Activated effector memory CD4-positive, alpha-beta T cell treated with Interleukin-2 at 50 U/mL for 16 hours (primary cell): ENCODE measurements at regions not wholly inside any gene's neighbourhood (a gene's known extent, or its start where the extent isn't known, plus 50 kb on each side); places are given as distances from the start of the nearest gene placed in this dataset.

Source experiments
- DNase-seq: peaks from one replicate; pipeline ENCODE4 v3.0.0-alpha.2; 2020

DNA sequence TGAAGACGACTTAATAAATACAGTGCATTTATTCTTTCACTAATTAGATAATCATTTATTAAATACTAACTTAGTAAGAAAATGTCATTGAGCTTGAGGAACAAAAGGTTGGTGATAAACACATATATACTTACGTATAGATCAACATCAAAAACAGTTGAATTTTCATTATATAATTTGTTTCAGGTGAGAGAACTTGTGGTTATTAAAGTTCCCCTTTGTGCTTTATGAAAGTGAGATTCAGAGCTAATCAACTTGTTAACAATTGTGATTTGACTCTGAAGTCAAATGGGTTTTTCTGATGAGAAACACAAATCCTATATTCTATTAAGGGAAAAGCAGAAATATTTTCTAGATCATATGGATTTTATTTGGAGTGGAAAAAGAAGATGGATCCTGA lies 524.0 kb downstream of the SOX11 start:
- DNase-seq: no peak

DNA sequence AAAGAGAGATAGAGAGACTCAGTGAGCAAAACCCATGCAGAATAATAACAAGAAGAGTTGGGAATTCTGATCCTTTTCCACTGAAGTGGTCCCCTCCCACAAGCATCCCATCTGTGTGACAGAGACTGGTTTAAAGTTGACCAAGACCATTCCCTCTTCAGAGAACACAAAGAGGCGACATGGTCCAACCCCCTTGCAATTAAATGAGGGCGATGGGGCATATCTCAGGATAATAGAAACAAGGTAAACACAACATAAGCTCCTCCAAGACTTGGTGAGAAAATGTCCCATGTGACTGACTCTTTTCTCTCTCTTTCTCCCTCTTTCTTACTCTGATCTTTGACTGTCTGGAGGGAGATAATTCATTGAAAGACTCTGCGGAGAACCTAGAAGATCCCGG lies 526.7 kb downstream of the SOX11 start:
- no peak for DNase-seq

DNA sequence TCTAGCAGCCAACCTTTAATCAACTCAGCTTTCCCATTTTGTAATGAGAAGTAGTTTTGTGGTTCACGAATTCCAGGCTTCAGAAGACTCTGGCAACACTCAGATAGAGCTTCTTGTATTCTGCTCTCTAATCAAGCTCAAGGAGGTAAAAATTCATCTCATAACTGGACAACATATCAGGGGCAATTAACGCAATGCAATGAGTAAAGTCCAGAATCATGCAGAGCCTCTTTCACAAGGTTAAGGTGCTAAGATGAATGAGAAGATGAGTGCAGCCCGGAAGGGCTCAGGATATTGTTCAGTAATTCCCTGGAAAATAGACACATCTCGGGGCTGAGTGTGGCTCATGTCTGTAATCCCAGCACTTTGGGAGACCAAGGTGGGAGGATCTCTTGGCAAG lies 527.7 kb downstream of the SOX11 start:
- DNase-seq: no peak

DNA sequence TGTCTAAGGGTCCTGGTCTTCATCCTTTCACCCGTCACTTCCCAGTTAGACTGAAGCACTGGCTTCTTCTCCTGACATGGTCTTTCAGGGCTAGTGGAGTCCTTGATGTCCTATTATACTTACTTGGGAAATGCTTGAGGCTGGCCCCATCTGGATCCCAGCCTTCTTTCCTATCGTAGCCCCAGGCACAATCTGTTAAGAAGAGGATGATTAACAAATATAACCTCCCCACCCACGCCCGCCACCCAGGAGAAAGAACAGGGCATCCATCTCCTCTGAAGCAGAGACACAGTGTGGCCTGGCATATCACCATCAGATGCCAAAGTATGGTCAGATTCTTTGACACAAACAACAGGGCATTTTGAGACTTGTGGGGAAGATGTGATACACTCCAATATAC lies 530.1 kb downstream of the SOX11 start:
- DNase-seq: no peak

DNA sequence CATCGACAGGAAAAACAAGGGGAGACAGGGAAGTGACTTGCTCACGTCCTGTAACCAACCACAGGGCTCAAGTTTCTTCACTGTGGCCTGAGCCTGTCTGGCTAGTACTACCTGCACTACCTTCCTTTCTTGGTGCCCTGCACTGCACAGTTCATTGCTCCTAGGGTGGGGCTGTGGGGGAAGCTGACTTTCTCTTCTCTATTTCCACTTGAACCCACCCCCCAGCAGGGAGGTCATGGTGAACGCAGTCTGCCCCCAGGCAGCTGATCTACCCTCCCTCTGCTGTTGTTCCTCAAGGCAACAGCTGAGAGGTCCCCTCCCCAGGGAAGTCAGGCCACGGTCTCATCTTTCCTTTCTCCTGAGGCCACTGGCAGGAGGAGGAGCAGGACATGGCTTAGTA lies 532.1 kb downstream of the SOX11 start:
- DNase-seq: no peak

DNA sequence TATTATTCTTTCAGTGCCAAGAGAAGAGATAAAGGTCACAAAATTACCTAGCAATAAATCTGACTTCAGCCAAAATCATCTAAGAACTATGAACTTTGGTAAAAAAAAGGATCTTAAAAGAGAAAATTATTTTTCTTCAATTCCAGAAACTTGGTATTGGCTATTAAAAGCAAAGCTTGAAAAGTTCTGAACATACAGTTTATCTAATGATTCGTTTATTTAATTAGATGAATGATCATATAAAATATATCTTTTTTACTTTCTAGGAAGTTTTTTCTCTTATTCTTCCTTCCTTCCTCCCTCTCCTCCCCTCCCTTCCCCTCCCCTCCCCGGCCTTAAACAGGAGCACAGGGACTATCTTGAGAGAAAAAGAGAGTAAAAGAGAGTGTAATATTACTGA lies 536.1 kb downstream of the SOX11 start:
- DNase-seq: no peak

DNA sequence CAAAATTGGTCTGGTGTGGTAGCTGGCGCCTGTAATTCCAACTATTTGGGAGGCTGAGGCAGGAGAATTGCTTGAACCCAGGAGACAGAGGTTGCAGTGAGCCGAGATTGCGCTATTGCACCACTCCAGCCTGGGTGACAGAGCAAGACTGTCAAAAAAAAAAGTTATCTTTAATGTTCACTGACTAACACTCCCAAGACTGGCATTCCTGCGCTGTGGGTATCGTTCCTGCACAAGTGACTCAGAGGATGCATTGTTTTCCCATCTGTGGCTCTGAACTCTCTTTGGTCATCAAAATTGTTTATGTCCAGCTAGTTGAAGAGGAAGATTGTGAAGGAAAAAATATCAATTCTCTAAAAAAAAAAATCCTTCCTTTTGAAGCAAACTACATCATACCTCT lies 539.0 kb downstream of the SOX11 start:
- DNase-seq: no peak

DNA sequence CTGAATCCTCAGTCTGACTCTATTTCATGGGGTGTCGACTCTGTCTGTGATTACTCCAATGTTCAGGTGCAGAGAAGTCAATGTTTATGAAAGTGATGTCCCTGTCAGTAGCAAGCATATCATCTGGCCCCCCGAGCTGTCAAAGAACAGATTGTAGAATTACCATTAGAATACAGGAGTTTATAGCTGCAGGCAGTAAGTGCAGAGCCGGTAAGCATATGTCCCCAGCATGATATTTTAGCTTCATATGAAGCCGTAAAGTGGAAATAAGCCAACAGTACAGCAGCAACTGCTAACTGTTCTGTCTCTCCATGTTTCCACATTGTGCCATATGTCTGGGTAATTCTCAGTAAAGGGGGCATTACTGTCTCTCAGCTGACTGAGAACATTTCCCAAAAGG lies 541.8 kb downstream of the SOX11 start:
- no peak for DNase-seq

DNA sequence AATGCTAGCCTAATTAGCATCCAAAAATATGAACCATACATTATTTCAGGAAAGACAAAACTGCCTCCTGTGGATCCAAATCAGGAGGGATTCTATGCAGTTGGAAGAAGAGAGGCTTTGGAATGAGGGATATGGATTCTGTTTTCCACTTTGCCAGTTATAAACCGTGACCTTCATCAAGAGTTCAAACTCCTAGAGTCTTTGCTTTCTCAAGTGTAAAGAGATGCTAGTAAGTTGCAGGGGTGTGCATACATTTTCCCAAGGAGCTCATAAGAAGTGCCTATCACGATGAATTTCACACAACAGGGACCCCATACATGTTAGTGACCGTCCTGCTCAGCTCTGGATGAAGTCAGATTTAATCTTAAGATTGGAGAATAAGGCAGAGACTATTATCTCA lies 542.5 kb downstream of the SOX11 start:
- DNase-seq: no peak

DNA sequence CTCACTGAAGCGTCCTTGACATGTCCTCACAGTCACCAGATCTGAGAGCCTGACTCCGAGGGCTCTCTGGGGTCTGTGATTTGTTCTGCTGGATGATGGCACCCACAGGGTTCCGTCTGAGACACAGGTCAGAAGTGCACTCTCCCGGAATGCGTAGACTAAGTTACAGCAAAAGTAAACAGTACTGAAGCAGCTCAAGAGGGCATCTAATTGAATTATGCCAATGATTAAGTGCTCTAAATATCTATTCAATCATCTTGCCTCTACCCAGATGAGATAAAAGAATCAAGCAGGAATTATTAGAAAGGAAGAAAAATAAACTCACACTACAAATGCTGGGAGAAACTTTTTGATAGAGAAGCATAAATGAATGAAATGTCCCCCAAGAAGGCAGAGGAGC lies 544.1 kb downstream of the SOX11 start:
- no peak for DNase-seq

DNA sequence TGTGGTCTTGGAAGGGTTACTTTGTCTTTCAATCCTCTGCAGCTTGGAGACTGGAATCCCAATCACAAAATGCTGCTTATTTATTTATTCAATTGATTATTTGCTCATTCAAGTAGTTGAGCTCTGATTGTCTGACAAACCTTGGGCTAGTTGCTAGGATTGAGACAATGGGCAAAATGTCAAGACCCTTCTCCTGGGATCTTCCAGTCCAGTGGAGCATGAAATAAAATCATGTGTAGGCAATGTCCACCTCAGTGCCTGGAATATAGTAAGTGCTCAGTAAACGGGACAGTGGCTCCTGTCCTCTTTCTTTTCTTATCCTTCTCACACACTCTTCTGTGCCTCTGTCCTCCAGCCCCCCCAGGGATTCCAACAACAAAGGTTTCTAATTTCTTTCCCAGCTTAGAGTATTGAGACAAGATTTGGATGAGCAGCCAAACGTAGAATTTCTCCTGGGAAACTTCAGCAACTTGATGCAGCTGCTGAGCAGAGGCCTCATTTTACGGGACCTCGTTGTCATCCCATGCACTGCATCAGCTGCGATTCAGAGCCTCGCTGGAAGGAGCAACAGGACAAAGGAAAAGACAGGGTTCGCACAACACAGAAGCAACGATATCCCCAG lies 545.0 kb downstream of the SOX11 start:
- no peak for DNase-seq

DNA sequence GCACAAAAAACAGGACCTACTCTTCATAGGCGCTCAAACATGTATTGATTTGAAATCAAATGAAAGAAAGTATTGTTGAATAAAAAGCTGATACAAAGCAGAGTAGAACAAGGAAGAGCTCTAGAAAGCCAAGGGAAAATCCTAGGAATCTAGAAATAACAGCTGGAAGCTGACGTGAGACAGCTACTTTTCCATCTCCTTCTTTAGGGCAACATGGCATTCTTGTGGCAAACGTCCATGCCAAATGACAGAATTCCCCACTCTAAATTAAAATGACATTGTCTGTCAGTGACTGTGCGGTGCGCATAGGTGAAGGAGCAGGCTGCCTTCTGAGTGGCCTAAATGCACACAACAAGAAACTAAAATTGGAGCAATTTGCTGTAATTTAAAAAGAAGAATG lies 557.4 kb downstream of the SOX11 start:
- DNase-seq: no peak

DNA sequence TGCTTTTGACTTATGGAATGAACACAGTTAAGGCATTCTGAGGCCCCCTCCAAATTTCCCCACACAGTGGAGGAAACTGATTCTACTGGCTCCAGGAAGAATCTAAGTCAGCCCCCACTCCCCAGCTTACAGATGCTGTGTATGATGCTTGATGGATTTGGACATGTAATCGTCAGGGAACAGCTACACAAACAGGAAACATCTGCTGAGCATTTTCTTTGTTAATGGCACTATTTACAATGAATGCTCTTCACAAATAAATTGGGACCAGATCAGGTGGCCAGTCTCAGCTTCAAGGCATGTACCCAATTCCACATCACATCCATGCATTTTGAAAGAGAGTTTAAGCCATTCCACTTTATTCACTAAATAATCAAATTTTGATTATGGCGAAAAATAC lies 562.3 kb downstream of the SOX11 start:
- no peak for DNase-seq

DNA sequence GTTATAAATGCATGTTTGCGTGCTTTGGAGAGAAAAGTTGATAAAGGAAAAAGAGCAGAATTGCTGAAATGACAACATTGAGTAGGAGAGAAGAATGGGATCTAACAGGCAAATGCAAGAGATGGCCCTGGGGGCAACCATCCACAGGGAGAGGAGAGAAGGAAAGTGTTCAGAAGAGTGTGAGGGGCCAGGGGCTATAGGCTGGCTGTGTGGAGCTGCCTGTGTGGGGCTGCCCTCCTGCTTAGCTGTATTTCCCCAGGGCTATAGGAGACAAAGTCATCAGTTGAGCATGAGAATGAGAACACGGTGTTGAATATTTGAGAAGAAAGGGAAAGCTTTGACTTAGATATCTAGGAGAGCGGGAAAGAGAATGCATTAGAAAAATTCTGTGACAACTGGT lies 572.0 kb downstream of the SOX11 start:
- no peak for DNase-seq

DNA sequence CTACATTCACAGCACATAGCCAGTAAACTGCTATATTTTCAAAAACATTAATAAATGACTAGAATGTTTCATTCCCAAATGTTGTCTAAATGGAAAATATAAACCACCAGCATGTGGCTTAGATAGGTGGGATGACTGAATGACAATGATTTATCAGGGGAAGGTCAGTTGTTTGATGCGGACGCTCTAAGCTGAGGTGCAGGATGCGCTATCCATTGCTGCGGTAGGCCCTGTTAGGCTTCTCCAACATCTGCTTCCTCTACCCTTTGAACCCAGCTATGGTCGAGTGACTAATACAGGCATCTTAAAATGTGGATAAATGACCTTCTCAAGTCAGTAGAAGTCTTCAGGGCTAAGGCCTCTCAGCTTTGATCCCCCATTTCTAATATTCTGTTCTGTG lies 584.2 kb downstream of the CMPK2 start:
- no peak for DNase-seq

DNA sequence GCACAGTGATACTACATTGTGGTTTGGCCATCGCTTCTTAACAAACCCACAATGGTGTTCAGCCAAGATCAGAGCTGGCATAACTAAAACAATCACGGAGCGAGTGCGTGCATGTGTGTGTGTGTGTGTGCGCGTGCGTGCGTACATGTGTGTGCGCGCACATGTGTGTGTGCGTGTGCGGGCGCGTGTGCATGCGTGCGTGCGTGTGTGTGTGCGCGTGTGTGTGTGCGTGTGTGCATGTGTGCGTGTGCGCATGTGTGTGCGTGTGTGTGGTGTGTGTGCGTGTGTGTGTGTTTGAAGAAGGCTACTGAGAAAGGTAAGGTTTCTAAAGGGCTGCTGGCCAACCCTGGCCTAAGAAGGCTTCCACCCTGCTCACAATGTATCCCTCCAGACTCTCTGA lies 582.4 kb downstream of the CMPK2 start:
- DNase-seq: no peak

DNA sequence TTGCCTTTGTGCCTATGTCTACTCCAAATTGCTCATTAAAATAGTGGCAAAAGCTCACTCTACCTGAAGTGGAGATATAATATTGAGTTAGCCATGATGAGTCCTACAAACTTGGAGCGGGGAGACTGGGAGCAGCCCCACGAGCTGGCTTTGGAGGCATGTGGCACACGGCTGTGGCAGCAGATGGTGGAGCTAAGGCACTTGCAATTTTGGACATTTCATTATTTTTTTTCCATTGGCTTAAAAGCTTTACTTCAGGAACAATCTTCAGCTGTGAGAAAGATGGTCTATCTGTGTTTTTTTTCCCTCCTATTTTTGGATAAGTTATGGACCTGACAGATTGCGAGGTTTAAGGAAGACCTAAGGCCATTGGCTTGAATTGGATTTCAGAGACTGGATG lies 578.3 kb downstream of the CMPK2 start:
- no peak for DNase-seq

DNA sequence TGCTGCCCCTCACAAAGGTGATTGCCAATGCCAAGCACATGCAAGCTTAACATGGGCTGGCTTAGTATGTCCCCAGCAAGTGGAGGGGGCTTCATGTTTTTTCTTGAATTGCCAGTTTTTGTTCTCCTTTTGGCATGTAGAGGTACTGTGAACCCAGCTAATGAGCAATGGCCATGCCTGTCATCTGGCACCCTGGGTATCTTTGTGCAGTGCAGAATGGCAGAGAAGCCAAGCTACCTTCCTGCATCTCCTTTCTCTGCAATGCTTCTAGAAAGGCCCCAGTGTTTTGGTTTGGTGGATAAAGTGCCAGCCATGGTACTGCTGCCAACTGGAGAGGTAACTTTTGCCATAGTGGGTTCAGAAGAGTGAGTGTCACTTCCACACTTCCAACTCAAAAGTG lies 576.9 kb downstream of the CMPK2 start:
- DNase-seq: no peak

DNA sequence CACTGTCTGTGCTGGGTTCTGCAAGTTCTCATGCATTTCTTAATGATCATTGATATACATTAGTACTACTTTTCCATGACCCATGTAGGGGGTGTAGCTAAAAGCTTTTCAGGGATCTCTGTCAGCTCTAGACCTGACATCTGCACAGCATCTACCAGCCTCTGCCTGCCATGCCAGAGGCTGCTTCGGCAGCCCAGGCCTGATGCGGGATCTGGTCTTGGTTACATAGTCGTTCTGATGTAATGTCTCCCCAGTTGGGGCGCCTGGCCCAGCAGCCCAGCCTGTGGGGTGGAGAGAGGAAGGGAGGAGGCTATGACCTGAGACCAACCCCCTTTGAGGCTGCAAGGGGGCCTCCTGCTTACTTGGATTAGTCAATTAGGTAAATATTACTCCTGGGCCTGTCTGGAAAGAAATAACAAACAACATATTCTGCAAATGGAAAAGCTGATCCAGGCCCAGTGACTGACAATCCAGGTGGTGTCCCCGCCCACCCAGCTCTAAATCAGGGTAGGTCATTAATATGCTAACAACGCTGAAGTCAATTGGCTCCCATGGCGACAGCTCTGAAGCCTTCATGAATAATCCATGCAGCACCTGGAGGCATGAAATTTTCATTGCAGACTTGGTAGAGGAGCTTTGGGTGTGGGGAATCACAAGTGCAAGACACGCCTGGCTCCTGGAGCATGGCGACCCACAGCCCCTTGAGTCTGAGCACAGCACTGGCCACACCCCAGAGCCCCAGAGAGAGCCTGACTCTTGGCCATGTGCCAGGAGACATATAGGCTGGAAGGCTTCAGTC lies 575.3 kb downstream of the CMPK2 start:
- no peak for DNase-seq

DNA sequence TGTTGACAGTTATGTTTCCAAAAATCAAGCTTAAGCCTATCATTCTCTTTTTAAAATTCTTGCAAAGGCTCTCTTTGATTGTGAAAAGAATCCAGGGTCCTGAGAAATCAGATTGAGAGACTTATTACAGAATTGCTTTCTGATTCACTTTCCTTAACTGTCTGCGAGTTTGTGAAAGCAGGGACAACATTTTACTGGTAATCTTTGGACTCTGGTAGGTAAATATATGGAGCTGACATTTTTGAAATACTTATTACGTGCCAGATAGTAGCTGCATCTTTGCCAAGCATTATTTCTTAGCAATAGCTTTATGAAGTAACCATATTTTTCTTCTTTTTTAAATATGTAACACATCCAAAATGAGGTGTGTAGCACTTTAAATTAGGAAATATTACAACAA lies 570.9 kb downstream of the CMPK2 start:
- DNase-seq: no peak

DNA sequence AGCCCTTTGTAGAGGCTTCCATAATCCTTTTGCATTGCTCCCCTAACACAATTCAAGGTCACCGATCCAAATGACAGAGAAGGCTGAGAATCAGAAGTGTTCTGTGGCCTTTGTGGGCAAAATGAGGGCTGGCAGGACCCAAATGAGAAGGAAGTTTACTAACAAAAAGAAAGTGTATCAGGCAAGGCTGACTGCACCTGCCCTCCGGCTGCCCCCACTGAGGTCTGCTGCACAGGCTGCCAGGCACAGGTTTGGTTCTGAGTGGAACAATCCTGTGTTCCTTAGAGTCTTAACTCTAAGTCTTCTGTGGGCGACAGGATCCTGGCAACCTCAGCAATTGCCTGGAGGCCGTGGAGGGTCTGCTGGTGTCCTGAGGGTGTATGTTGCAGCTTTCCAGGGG lies 568.5 kb downstream of the CMPK2 start:
- DNase-seq: no peak

DNA sequence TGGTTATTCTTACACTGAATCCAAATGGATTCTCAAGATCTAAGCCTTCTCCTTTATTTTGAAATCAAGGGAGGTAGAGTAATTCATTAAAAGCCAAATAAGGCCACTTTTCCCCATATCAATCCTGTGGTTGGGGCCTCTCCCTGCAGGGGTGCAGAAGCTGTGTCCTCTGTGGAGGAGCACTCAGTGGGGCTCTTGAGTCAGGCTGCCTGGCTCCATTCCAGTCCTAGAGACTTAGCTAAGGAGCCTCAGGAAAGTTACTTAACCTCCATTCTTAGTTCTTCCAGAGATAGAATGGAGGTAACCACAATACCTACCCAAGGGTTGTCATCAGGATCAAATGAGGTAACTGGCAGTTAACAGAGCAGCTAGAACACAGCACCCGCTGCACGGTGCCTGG lies 564.3 kb downstream of the CMPK2 start:
- no peak for DNase-seq

DNA sequence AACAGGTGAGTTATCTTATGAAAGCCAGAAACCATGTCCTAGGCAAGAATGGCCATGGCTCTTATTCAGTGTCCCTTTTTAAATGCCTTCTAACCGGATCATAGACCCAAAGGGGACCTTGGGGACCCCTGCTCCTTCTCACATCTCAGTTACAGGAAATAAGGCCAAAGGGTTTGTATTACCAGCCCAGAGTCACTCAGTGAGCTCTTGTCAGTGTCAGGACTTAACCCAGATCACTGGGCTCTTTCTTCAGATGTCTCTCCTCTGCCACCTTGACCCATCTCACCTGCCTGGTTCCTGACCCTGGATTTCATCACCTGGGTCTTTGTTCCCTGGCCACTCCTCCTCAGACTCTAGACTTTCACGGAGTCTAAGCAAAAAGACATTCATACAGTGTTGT lies 556.7 kb downstream of the CMPK2 start:
- DNase-seq: no peak

DNA sequence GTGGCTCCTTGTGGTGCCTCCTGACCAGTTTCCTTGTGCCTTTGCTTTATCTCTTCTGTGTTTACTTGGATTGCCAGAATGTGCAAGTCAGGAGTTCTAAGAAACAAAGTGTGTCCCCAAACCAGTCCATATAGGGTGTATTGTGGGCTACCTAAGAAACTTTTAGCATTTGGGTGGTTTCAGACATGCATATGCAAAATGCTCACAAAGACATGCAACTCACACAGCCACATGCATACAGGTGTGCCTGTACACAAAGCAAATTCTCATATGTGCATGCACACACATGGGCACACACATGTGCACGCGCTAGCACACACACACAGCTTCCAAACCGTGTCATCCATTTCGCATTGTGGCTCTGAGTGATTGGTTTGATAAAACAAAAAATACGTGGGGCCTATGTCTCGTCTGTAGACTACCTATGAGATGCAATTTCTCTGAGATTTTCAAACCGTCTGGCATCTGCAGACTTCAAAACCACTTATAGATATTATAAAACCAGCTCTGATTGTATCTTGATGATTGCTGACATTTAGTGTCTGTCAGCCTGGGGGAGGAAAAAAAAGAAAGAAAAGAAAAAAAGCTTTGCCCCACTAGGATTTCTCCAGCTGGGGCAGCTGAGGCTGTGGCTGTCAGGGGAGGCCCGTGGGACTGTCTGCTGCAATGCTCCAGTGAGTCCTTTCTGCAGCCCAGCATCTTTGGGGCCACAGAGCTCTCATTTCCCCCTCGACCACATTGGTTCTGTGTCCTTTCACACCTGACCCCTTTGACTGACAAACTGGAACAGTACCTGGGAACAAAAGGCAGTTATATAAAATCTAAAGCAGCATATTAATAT lies 556.1 kb downstream of the CMPK2 start:
- DNase-seq: no peak
